ENCODE measurements at regions not wholly inside any gene's neighbourhood (a gene's known extent, or its start where the extent isn't known, plus 50 kb on each side); places are given as distances from the start of the nearest gene placed in this dataset.

DNA sequence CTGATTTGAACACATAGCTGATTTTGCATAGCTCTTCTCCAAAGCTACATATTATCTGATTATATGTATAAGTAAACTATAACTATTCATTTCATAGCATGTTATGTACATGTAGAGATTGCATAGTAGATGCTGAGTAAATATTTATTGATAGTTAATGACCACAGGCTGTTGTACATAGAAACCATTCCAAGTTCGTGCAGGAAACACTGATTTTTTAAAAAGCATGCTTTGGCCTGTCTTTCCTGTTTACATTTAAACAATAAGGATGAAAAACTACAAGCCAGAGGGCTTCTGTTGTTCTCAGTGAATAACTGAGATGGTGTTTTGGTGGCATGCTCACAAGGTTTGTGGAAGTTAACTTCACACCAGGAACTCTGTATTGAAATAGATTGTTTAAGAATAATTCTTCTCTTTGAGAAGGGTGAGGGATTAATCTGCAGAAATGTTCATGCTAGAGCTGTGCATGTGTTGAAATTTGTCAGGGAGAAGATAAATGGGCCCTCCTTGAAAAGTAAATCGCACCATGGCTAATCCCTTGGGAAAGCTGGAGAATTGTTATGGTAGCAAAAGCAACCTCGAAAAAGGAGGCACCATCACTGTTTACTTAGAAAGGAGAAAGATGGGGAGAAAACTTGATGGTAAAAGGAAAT is 120.2 kb upstream of the SP8 start:
- no peaks in the 10 kb centered on the region for H3K36me3 ChIP-seq (ENCODE audit: insufficient read depth, low read length)
- no peaks in the 10 kb centered on the region for H3F3A ChIP-seq (ENCODE audit: low read depth)
- H3K9ac ChIP-seq (ENCODE audit: low read depth, low read length, poor library complexity, severe bottlenecking), result no peak overlapping the region
- H3K27me3 ChIP-seq (ENCODE audit: insufficient read depth, low read length, poor library complexity, severe bottlenecking), result no peaks in the 10 kb centered on the region
- H2AFZ ChIP-seq (ENCODE audit: low read length), result 0 out of 2 replicates have a peak overlapping the region, but pooled peaks have one; percentile 38
- H3K4me1 ChIP-seq (ENCODE audit: insufficient read depth, low read length, poor library complexity, severe bottlenecking), result peaks cover 8% of the 10 kb centered on the region
- no peak overlapping the region for H3K4me2 ChIP-seq (ENCODE audit: low read depth, low read length, poor library complexity, severe bottlenecking)
- TF ChIP-seq EZH2phosphoT487 (IDR thresholded peaks at IDR 0.05; ENCODE audit: borderline replicate concordance), result no peak
- TF ChIP-seq, protein P1, sequence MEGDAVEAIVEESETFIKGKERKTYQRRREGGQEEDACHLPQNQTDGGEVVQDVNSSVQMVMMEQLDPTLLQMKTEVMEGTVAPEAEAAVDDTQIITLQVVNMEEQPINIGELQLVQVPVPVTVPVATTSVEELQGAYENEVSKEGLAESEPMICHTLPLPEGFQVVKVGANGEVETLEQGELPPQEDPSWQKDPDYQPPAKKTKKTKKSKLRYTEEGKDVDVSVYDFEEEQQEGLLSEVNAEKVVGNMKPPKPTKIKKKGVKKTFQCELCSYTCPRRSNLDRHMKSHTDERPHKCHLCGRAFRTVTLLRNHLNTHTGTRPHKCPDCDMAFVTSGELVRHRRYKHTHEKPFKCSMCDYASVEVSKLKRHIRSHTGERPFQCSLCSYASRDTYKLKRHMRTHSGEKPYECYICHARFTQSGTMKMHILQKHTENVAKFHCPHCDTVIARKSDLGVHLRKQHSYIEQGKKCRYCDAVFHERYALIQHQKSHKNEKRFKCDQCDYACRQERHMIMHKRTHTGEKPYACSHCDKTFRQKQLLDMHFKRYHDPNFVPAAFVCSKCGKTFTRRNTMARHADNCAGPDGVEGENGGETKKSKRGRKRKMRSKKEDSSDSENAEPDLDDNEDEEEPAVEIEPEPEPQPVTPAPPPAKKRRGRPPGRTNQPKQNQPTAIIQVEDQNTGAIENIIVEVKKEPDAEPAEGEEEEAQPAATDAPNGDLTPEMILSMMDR (conservative IDR thresholded peaks at IDR 0.05; ENCODE audit: low read length), result no peak
- peaks cover 8% of the 10 kb centered on the region; the same call in 1 of the 2 replicates for H3K9me3 ChIP-seq (ENCODE audit: insufficient read depth, low read depth, low read length)
- no peak overlapping the region for H3K4me3 ChIP-seq (ENCODE audit: low read length, poor library complexity, severe bottlenecking)
- no peaks in the 10 kb centered on the region for H4K20me1 ChIP-seq (ENCODE audit: insufficient read depth, low read length, poor library complexity, severe bottlenecking)
- no peaks in the 10 kb centered on the region for H3K79me2 ChIP-seq (ENCODE audit: insufficient read depth, low read length)
- H3K9me2 ChIP-seq (replicated peaks; ENCODE audit: low read depth, low read length), result no peaks in the 10 kb centered on the region

DNA sequence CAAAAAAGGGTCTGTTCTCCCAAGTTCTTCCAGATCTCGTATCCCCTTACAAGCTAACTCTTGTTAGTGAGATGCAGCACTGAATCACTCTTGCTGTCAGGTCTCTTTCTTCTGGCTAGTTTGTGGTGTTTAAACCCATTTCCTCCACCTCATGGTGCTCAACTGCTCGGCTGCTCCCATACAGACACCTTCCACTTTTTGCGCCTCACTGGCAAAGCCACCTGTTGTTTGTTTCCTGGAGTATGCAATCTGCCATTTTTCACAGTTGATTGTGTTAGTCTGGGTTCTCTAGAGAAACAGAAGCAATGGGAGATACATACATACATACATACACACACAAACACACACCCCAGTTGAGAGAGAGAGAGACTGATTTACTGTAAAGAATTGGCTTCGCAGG is 124.4 kb upstream of the SP8 start:
- no peaks in the 10 kb centered on the region for H3F3A ChIP-seq (ENCODE audit: low read depth)
- no peaks in the 10 kb centered on the region for H4K20me1 ChIP-seq (ENCODE audit: insufficient read depth, low read length, poor library complexity, severe bottlenecking)
- H3K9me3 ChIP-seq (ENCODE audit: insufficient read depth, low read depth, low read length), result no peaks in the 10 kb centered on the region
- no peak overlapping the region for H3K4me3 ChIP-seq (ENCODE audit: low read length, poor library complexity, severe bottlenecking)
- no peaks in the 10 kb centered on the region for H3K27me3 ChIP-seq (ENCODE audit: insufficient read depth, low read length, poor library complexity, severe bottlenecking)
- no peak overlapping the region for H3K4me2 ChIP-seq (ENCODE audit: low read depth, low read length, poor library complexity, severe bottlenecking)
- no peaks in the 10 kb centered on the region for H3K79me2 ChIP-seq (ENCODE audit: insufficient read depth, low read length)
- TF ChIP-seq, protein P1 (conservative IDR thresholded peaks at IDR 0.05; ENCODE audit: low read length), result no peak
- no peak for TF ChIP-seq EZH2phosphoT487 (IDR thresholded peaks at IDR 0.05; ENCODE audit: borderline replicate concordance)
- peak overlapping the region; percentile 25 for H2AFZ ChIP-seq (ENCODE audit: low read length)
- peaks cover 8% of the 10 kb centered on the region for H3K4me1 ChIP-seq (ENCODE audit: insufficient read depth, low read length, poor library complexity, severe bottlenecking)
- H3K9ac ChIP-seq (ENCODE audit: low read depth, low read length, poor library complexity, severe bottlenecking), result no peak overlapping the region
- H3K9me2 ChIP-seq (replicated peaks; ENCODE audit: low read depth, low read length), result no peaks in the 10 kb centered on the region
- no peaks in the 10 kb centered on the region for H3K36me3 ChIP-seq (ENCODE audit: insufficient read depth, low read length)

DNA sequence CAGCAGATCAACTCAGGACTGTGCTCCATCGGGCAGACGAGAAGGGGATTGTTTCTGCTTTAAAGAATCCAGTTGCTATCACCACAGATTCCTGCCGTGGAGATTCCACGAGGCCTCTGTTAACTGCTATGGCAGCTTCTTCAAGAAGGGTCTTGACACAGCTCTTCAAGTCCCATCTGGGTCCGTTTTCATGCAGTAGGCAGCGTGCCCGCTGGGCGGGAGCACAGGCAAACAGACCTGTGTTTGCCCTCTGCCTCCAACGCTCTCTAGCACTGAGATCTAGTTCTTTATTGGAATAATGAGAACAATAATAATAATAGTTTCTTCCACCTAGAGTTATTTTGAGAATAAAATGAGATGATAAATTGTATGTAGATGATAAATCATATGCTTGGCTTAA is 127.2 kb upstream of the SP8 start:
- no peaks in the 10 kb centered on the region for H3K79me2 ChIP-seq (ENCODE audit: insufficient read depth, low read length)
- H3K9me3 ChIP-seq (ENCODE audit: insufficient read depth, low read depth, low read length), result no peaks in the 10 kb centered on the region
- H3K4me3 ChIP-seq (ENCODE audit: low read length, poor library complexity, severe bottlenecking), result no peak overlapping the region
- H3K36me3 ChIP-seq (ENCODE audit: insufficient read depth, low read length), result no peaks in the 10 kb centered on the region
- no peaks in the 10 kb centered on the region for H3K27me3 ChIP-seq (ENCODE audit: insufficient read depth, low read length, poor library complexity, severe bottlenecking)
- H2AFZ ChIP-seq (ENCODE audit: low read length), result no peak overlapping the region
- no peaks in the 10 kb centered on the region for H3K9me2 ChIP-seq (replicated peaks; ENCODE audit: low read depth, low read length)
- TF ChIP-seq, protein P1 (conservative IDR thresholded peaks at IDR 0.05; ENCODE audit: low read length), result no peak
- TF ChIP-seq EZH2phosphoT487 (IDR thresholded peaks at IDR 0.05; ENCODE audit: borderline replicate concordance), result no peak
- no peak overlapping the region for H3K9ac ChIP-seq (ENCODE audit: low read depth, low read length, poor library complexity, severe bottlenecking)
- H4K20me1 ChIP-seq (ENCODE audit: insufficient read depth, low read length, poor library complexity, severe bottlenecking), result no peaks in the 10 kb centered on the region
- H3K4me1 ChIP-seq (ENCODE audit: insufficient read depth, low read length, poor library complexity, severe bottlenecking), result peaks cover 8% of the 10 kb centered on the region
- no peaks in the 10 kb centered on the region for H3F3A ChIP-seq (ENCODE audit: low read depth)
- H3K4me2 ChIP-seq (ENCODE audit: low read depth, low read length, poor library complexity, severe bottlenecking), result no peak overlapping the region
